Fibroblast of lung (primary cell): ENCODE measurements at regions not wholly inside any gene's neighbourhood (a gene's known extent, or its start where the extent isn't known, plus 50 kb on each side); places are given as distances from the start of the nearest gene placed in this dataset.
"Not testable (repeated sequence)": the region's sequence is repeated elsewhere in the genome, so short reads cannot be mapped to it uniquely, and the experiment has no call there.

ENCODE experiments used
- DNase-seq, 2 donors: peaks; one replicate each; pipeline versions ENCODE4 v3.0.0 to v3.0.0-alpha.2; 2010; ENCODE audit warnings: low read depth in 2 of 2
- H2AFZ ChIP-seq: 2 replicates; pipeline ENCODE4 v1.5.1; 2012; ENCODE audit warnings: low read length, control low read depth, inconsistent platforms
- H3K27ac ChIP-seq: 2 replicates; pipeline ENCODE4 v1.5.1; 2011; ENCODE audit warnings: low read length, control low read depth; ENCODE audit not compliant: insufficient read depth
- H3K27me3 ChIP-seq: 2 replicates; pipeline ENCODE4 v1.5.1; 2011; ENCODE audit warnings: mild to moderate bottlenecking, low read length; ENCODE audit not compliant: control insufficient read depth, insufficient read depth
- H3K36me3 ChIP-seq: 2 replicates; pipeline ENCODE4 v1.5.1; 2011; ENCODE audit warnings: low read length; ENCODE audit not compliant: control insufficient read depth, insufficient read depth
- H3K4me1 ChIP-seq: 2 replicates; pipeline ENCODE4 v1.5.1; 2011; ENCODE audit warnings: low read length; ENCODE audit not compliant: control insufficient read depth, insufficient read depth; ENCODE audit errors: extremely low read depth
- H3K4me2 ChIP-seq: 2 replicates; pipeline ENCODE4 v1.5.1; 2011; ENCODE audit warnings: low read length, control low read depth; ENCODE audit not compliant: insufficient read depth; ENCODE audit errors: extremely low read depth
- H3K4me3 ChIP-seq, 4 experiments: fragments of 200-600 bp in 1 of 4; sonication (generic) in 1 of 4; replicated peaks in 1 of 4; 2 replicates each; pipeline ENCODE4 v1.5.1; 2011 to 2016; ENCODE audit warnings: low read length in 4 of 4, low read depth in 3 of 4, mild to moderate bottlenecking in 3 of 4, control low read depth in 2 of 4, inconsistent platforms in 1 of 4, mixed read lengths in 1 of 4; ENCODE audit not compliant: insufficient read depth in 1 of 4; ENCODE audit errors: control extremely low read depth in 1 of 4
- H3K79me2 ChIP-seq: 2 replicates; pipeline ENCODE4 v1.5.1; 2012; ENCODE audit warnings: mild to moderate bottlenecking, low read length, inconsistent platforms; ENCODE audit not compliant: control insufficient read depth, insufficient read depth
- H3K9ac ChIP-seq: 2 replicates; pipeline ENCODE4 v1.5.1; 2011; ENCODE audit warnings: mild to moderate bottlenecking, low read length, control low read depth; ENCODE audit not compliant: insufficient read depth
- H3K9me3 ChIP-seq: 2 replicates; pipeline ENCODE4 v1.5.1; 2012; ENCODE audit warnings: low read depth, low read length; ENCODE audit not compliant: control insufficient read depth, insufficient read depth
- H4K20me1 ChIP-seq: 2 replicates; pipeline ENCODE4 v1.5.1; 2011; ENCODE audit warnings: low read length; ENCODE audit not compliant: control insufficient read depth, insufficient read depth; ENCODE audit errors: extremely low read depth
- CTCF ChIP-seq, 2 donors: IDR thresholded peaks in 1 of 2; conservative IDR thresholded peaks in 1 of 2; 1 replicate in 1 of 2; 2 replicates in 1 of 2; pipeline ENCODE4 v1.5.1; 2011 to 2012; ENCODE audit warnings: low read length in 2 of 2, control low read depth in 1 of 2, inconsistent platforms in 1 of 2, low read depth in 1 of 2, mild to moderate bottlenecking in 1 of 2
- EZH2 ChIP-seq: IDR thresholded peaks from 2 replicates; pipeline ENCODE4 v1.5.1; 2012; ENCODE audit warnings: low read length, control low read depth, mild to moderate bottlenecking; ENCODE audit errors: missing control alignments

- no peak overlapping the region for H2AFZ ChIP-seq
- H3K27me3 ChIP-seq: no peaks in the 10 kb centered on the region
- no peak for TF ChIP-seq EZH2
- no peak for TF ChIP-seq CTCF (conservative IDR thresholded peaks at IDR 0.05 in 1 of 2, IDR thresholded peaks at IDR 0.05 in 1 of 2; ENCODE audit: low read depth in 1 of 2, low read length in 2 of 2)
- H3K4me1 ChIP-seq: no peaks in the 10 kb centered on the region
- no peak overlapping the region for H3K4me3 ChIP-seq
- no peak overlapping the region for H3K4me2 ChIP-seq
- no peak for DNase-seq
- H3K9me3 ChIP-seq: no peaks in the 10 kb centered on the region
- no peak overlapping the region for H3K9ac ChIP-seq
- H4K20me1 ChIP-seq: no peaks in the 10 kb centered on the region
- H3K27ac ChIP-seq: no peak overlapping the region
- H3K36me3 ChIP-seq: no peaks in the 10 kb centered on the region
- H3K79me2 ChIP-seq: no peaks in the 10 kb centered on the region
These were observed 94.2 kb upstream of the DIAPH2 start for GRCh38 chrX:96590403-96590802.

- Histone ChIP-seq H3K4me2 (no peak overlapping the region), H3K9ac (no peak overlapping the region), H3K79me2 (no peaks in the 10 kb centered on the region), H3K9me3 (no peaks in the 10 kb centered on the region), H3K27ac (no peak overlapping the region), H2AFZ (no peak overlapping the region), H3K4me3 (no peak overlapping the region), H4K20me1 (no peaks in the 10 kb centered on the region), H3K27me3 (no peaks in the 10 kb centered on the region), H3K4me1 (no peaks in the 10 kb centered on the region), H3K36me3 (no peaks in the 10 kb centered on the region)
- TF ChIP-seq EZH2 (no peak), CTCF (conservative IDR thresholded peaks at IDR 0.05 in 1 of 2, IDR thresholded peaks at IDR 0.05 in 1 of 2; ENCODE audit: low read depth in 1 of 2, low read length in 2 of 2) (no peak)
- peak in 1 of 2 donors; percentile 18 for DNase-seq
These were observed 93.2 kb upstream of the DIAPH2 start for GRCh38 chrX:96591421-96591820.

- not testable (repeated sequence) for H3K36me3 ChIP-seq, H3K27ac ChIP-seq, H3K9me3 ChIP-seq
These were observed 86.8 kb upstream of the DIAPH2 start for GRCh38 chrX:96597847-96598246.

More at GRCh38 chrX:96597847-96598246, 86.8 kb upstream of the DIAPH2 start:
- H3K4me3 ChIP-seq, H3K27me3 ChIP-seq, H3K4me1 ChIP-seq, DNase-seq, H2AFZ ChIP-seq, H3K79me2 ChIP-seq, H4K20me1 ChIP-seq, H3K4me2 ChIP-seq, H3K9ac ChIP-seq: not testable (repeated sequence)
